ENCODE measurements at regions not wholly inside any gene's neighbourhood (a gene's known extent, or its start where the extent isn't known, plus 50 kb on each side); places are given as distances from the start of the nearest gene placed in this dataset.
"Not testable (repeated sequence)": the region's sequence is repeated elsewhere in the genome, so short reads cannot be mapped to it uniquely, and the experiment has no call there.

DNA sequence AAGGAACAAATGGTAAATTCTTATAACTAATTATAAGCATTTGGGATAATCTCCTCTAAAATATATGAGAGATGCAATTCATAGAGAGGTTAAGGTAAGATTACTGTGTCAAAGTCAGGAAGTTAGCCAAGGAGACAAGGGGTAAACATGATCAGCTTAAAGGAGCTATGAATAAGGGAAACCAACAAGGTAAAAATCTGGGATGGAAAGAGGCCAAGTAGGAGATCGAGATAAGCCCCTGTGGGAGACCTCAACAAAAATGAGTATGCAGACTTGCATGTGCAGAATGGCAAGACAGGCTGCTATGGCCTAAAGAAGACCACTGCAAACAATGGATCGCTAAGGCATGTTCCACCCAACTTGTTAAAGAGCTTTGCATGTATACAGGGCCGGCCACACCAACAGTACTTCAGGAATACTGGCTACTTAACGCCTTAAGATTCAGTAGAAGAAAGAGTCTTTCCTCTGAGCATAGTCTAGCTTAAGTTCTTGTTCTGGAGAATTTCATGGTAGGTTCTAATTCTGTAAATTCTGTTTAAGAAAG, 738.6 kb downstream of the GALC start:
- 33 to 50% methylated on average over 4 of the region's 4 CpGs for WGBS, 2 donors
- Histone ChIP-seq H3K36me3 (no peaks in the 10 kb centered on the region), H3K9me3 (no peaks in the 10 kb centered on the region), H3K27me3 (no peaks in the 10 kb centered on the region), H3K4me1 (no peaks in the 10 kb centered on the region), H3K27ac (no peak overlapping the region), H3K4me3 (replicated peaks in 1 of 3) (no peak overlapping the region)
- no peak for TF ChIP-seq CTCF (IDR thresholded peaks at IDR 0.05)
- TF ChIP-seq POLR2A (IDR thresholded peaks at IDR 0.05) = no peak
- DNase-seq = no peak
- intact Hi-C loops (cut with DNase I) = no loop called here

- DNase-seq; H3K9me3 ChIP-seq; H3K36me3 ChIP-seq; H3K27ac ChIP-seq; H3K27me3 ChIP-seq; H3K4me3 ChIP-seq (replicated peaks in 1 of 3); intact Hi-C loops (cut with DNase I); H3K4me1 ChIP-seq: not testable (repeated sequence)
- 54 to 56% methylated on average over 3 of the region's 3 CpGs for WGBS, 2 donors
Observed at GRCh38 chr14:87253791-87254190, 739.2 kb downstream of the GALC start.

DNA sequence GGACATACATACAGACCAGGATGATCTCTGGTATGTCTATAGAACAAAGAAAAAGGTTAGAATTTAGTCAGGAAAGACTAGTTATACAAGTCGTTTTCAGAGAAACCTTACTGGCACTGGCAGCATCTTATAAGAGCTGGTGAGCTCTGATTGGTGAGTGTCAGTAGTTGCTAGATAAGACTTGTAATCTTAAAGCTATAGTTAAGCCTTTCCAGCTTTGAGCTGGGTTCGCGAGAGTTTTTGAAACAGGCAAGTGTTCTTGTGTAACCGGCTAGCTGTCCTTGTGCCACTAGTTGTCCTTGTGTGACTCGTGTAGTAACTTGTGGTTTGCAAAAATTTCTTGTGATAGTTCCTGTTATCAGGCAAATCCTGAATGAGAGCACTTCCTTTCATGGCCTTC, 740.9 kb downstream of the GALC start:
- Histone ChIP-seq H3K36me3 (no peaks in the 10 kb centered on the region), H3K27me3 (no peaks in the 10 kb centered on the region), H3K4me1 (no peaks in the 10 kb centered on the region), H3K27ac (no peak overlapping the region), H3K4me3 (replicated peaks in 1 of 3) (no peak overlapping the region), H3K9me3 (no peaks in the 10 kb centered on the region)
- no peak for DNase-seq
- TF ChIP-seq CTCF (IDR thresholded peaks at IDR 0.05) (no peak), POLR2A (IDR thresholded peaks at IDR 0.05) (no peak)
- 65 to 77% methylated on average over 5 of the region's 5 CpGs for WGBS, 2 donors
- intact Hi-C loops (cut with DNase I) = no loop called here

GRCh38 chr14:87251011-87251410, 742.0 kb downstream of the GALC start:
- Histone ChIP-seq H3K27ac (no peak overlapping the region), H3K27me3 (no peaks in the 10 kb centered on the region), H3K4me1 (no peaks in the 10 kb centered on the region), H3K4me3 (replicated peaks in 1 of 3) (no peak overlapping the region), H3K36me3 (no peaks in the 10 kb centered on the region), H3K9me3 (no peaks in the 10 kb centered on the region)
- intact Hi-C loops (cut with DNase I) = no loop called here
- no peak for DNase-seq
- no peak for TF ChIP-seq CTCF (IDR thresholded peaks at IDR 0.05)
- TF ChIP-seq POLR2A (IDR thresholded peaks at IDR 0.05) = no peak

DNA sequence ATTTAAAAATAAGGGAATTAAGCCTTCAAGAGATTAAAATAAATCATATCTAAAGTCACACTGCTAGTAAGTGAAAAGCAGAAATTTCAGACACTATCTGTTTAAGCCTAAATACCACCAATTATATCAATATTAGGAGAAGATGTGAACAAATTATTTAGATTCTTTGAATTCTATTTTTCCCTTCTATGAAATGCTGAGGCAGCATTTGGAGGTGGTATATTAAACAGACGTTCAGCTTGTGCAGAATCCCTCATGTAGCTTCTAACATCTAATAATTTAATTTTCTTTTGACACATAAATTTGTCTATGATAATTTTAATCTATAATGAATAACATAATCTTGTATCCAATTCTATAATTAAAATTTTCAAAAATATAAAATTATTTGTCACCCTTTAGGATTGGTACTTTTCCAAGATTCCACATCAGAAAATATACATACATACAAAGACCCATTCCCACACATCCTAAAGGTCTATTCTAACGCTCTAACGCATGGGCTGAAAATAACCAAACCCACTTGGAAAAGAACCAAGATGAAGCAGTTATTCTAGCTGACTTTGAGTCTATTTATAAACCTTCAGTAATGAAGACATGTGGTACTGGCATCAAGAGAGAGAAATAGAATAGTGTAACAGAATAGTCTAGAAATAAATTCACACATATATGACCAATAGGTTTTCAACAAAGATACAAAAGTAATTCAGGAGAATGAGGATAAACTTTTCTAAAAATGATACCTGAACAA, 751.8 kb downstream of the GALC start:
- H3K27ac ChIP-seq = no peak overlapping the region

GRCh38 chr14:87240319-87240718, 752.7 kb downstream of the GALC start:
- DNase-seq; H3K27ac ChIP-seq; H3K4me3 ChIP-seq (replicated peaks in 1 of 3); H3K4me1 ChIP-seq; intact Hi-C loops (cut with DNase I); H3K27me3 ChIP-seq; H3K36me3 ChIP-seq; H3K9me3 ChIP-seq: not testable (repeated sequence)
- 49 to 62% methylated on average over 5 of the region's 5 CpGs for WGBS, 2 donors

More for the DNA sequence above, 751.8 kb downstream of the GALC start:
- Histone ChIP-seq H3K36me3 (no peaks in the 10 kb centered on the region), H3K9me3 (no peaks in the 10 kb centered on the region), H3K4me1 (no peaks in the 10 kb centered on the region), H3K27me3 (no peaks in the 10 kb centered on the region), H3K4me3 (replicated peaks in 1 of 3) (no peak overlapping the region)
- no peak for DNase-seq
- intact Hi-C loops (cut with DNase I) = no loop called here
- TF ChIP-seq POLR2A (IDR thresholded peaks at IDR 0.05) = no peak
- no peak for TF ChIP-seq CTCF (IDR thresholded peaks at IDR 0.05)
- 73 to 81% methylated on average over 3 of the region's 3 CpGs for WGBS, 2 donors

All from thyroid gland (tissue), 4 donors.